Suprapubic skin (tissue), 4 donors: ENCODE measurements at regions not wholly inside any gene's neighbourhood (a gene's known extent, or its start where the extent isn't known, plus 50 kb on each side); places are given as distances from the start of the nearest gene placed in this dataset.

Experiments
- CTCF ChIP-seq, 2 donors: fragments of 200-600 bp in 1 of 2; fragments of 450-650 bp in 1 of 2; sonication (generic) in 1 of 2; IDR thresholded peaks; one replicate each; pipeline ENCODE4 v1.5.1; 2016 to 2019; ENCODE audit warnings: antibody characterized with exemption in 2 of 2, mild to moderate bottlenecking in 1 of 2, moderate library complexity in 1 of 2
- EP300 ChIP-seq: sonication (generic); formaldehyde crosslinking; IDR thresholded peaks from one replicate; pipeline ENCODE4 v1.6.1; 2017; ENCODE audit warnings: antibody characterized with exemption
- POLR2A ChIP-seq, 2 donors: fragments of 450-650 bp; IDR thresholded peaks; one replicate each; pipeline ENCODE4 v1.6.1; 2017; ENCODE audit warnings: antibody characterized with exemption in 2 of 2, mild to moderate bottlenecking in 2 of 2, moderate library complexity in 2 of 2
- POLR2AphosphoS5 ChIP-seq, 3 donors: sonication (generic); formaldehyde crosslinking; IDR thresholded peaks; one replicate each; pipeline ENCODE4 v1.6.1; 2017; ENCODE audit warnings: antibody characterized with exemption in 3 of 3

DNA sequence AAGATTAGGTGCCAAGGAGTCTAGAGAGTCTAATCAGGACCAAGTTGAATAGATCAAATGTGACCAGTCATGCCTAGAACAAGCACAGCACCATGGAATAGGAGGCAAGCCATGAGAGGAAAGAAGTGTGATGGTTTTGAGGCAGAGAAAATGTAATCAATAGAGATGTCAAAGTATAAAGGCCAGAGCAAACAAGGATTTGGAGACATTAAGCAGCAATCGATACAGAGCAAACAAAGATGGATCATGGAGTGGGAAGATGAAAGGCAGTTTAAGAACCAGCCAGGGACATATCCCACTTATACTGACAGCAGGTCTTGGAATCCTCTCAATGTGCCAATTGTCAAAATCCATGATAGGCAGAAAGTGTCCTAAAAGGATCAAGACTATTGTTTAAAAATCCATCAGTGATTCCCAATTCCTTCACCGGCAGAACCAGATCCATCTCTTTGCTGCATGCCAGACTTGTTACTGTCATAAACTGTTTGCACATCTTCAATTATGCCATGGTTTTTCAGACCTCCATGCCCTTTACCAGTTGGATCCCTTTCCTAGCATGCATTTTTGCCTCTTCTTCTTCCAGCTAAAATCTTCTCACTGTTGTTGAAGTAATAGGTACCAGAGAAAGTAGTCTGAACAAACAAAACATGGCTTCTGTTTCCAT is 520.7 kb upstream of the ARX start:
- TF ChIP-seq POLR2A (IDR thresholded peaks at IDR 0.05) (no peak), CTCF (IDR thresholded peaks at IDR 0.05) (no peak), EP300 (no peak), POLR2AphosphoS5 (IDR thresholded peaks at IDR 0.05) (no peak)
